Neural cell (in vitro differentiated cells): ENCODE measurements at regions not wholly inside any gene's neighbourhood (a gene's known extent, or its start where the extent isn't known, plus 50 kb on each side); places are given as distances from the start of the nearest gene placed in this dataset.
A peak's percentile ranks its signal among the peaks of the same experiment; 100 is the strongest.

Experiments used
- H2AFZ ChIP-seq: fragments of 200-600, 300-800 bp; sonication (generic), shearing (Covaris generic); 2 replicates; pipeline ENCODE4 v1.6.0; 2014; ENCODE audit warnings: low read depth, mild to moderate bottlenecking, antibody characterized with exemption, low read length, moderate library complexity
- H3F3A ChIP-seq: fragments of 200-600 bp; shearing (Covaris generic); 2 replicates; pipeline ENCODE4 v1.6.1; 2016; ENCODE audit warnings: mild to moderate bottlenecking, moderate library complexity, mixed read lengths, antibody characterized with exemption, low read length; ENCODE audit not compliant: insufficient read depth, poor library complexity, severe bottlenecking
- H3K27ac ChIP-seq: fragments of 200-600, 300-800 bp; sonication (generic), shearing (Covaris generic); 2 replicates; pipeline ENCODE4 v1.5.1; 2014; ENCODE audit warnings: mild to moderate bottlenecking, low read length, moderate library complexity
- H3K27me3 ChIP-seq: fragments of 300-800, 200-600 bp; sonication (generic), shearing (Covaris generic); 2 replicates; pipeline ENCODE4 v1.6.0; 2014; ENCODE audit warnings: mild to moderate bottlenecking, low read depth, low read length, moderate library complexity; ENCODE audit not compliant: insufficient read depth
- H3K36me3 ChIP-seq: fragments of 300-800, 200-600 bp; sonication (generic), shearing (Covaris generic); 2 replicates; pipeline ENCODE4 v1.5.1; 2014; ENCODE audit warnings: mild to moderate bottlenecking, antibody characterized with exemption, low read length, moderate library complexity; ENCODE audit not compliant: insufficient read depth
- H3K4me2 ChIP-seq: fragments of 300-800, 200-600 bp; sonication (generic), shearing (Covaris generic); 2 replicates; pipeline ENCODE4 v1.6.0; 2014; ENCODE audit warnings: mild to moderate bottlenecking, low read length
- H3K4me3 ChIP-seq: fragments of 300-800, 200-600 bp; sonication (generic), shearing (Covaris generic); 2 replicates; pipeline ENCODE4 v1.5.1; 2014; ENCODE audit warnings: mild to moderate bottlenecking, low read length, moderate library complexity
- H3K79me2 ChIP-seq: fragments of 200-600 bp; shearing (Covaris generic); replicated peaks from 2 replicates; pipeline ENCODE4 v1.6.0; 2014; ENCODE audit warnings: mild to moderate bottlenecking, low read length, moderate library complexity; ENCODE audit not compliant: insufficient read depth
- H3K9ac ChIP-seq: fragments of 300-800, 200-600 bp; sonication (generic), shearing (Covaris generic); 2 replicates; pipeline ENCODE4 v1.6.1; 2016; ENCODE audit warnings: mild to moderate bottlenecking, low read length, mixed read lengths
- H3K9me2 ChIP-seq: fragments of 200-600 bp; shearing (Covaris generic); 2 replicates; pipeline ENCODE4 v1.6.1; 2016; ENCODE audit warnings: mild to moderate bottlenecking, low read length, mixed read lengths; ENCODE audit not compliant: insufficient read depth
- H3K9me3 ChIP-seq: fragments of 200-600, 300-800 bp; sonication (generic), shearing (Covaris generic); 2 replicates; pipeline ENCODE4 v1.6.1; 2016; ENCODE audit warnings: mild to moderate bottlenecking, mixed run types, low read length, moderate library complexity, mixed read lengths
- H4K20me1 ChIP-seq: fragments of 200-600 bp; shearing (Covaris generic); 2 replicates; pipeline ENCODE4 v1.6.1; 2016; ENCODE audit warnings: mild to moderate bottlenecking, mixed run types; ENCODE audit not compliant: insufficient read depth
- EP300 ChIP-seq: fragments of 450-650 bp; conservative IDR thresholded peaks from 2 replicates; pipeline ENCODE4 v1.6.1; 2014; ENCODE audit warnings: antibody characterized with exemption, mild to moderate bottlenecking, moderate library complexity; ENCODE audit not compliant: poor library complexity, severe bottlenecking
- EZH2 ChIP-seq: fragments of 200-600, 300-800 bp; shearing (Covaris generic), sonication (generic); IDR thresholded peaks from 2 replicates; pipeline ENCODE4 v1.6.1; 2014; ENCODE audit warnings: antibody characterized with exemption, low read length, borderline replicate concordance, mild to moderate bottlenecking; ENCODE audit not compliant: insufficient read depth, poor library complexity, severe bottlenecking
- MXI1 ChIP-seq: fragments of 450-650 bp; conservative IDR thresholded peaks from 2 replicates; pipeline ENCODE4 v1.6.1; 2014; ENCODE audit warnings: antibody characterized with exemption, mild to moderate bottlenecking; ENCODE audit not compliant: poor library complexity, severe bottlenecking
- POLR2AphosphoS5 ChIP-seq: IDR thresholded peaks from 2 replicates; pipeline ENCODE4 v1.6.1; 2012
- RAD21 ChIP-seq: fragments of 450-650 bp; conservative IDR thresholded peaks from 2 replicates; pipeline ENCODE4 v1.6.1; 2014; ENCODE audit warnings: antibody characterized with exemption, mild to moderate bottlenecking, moderate library complexity
- SMC3 ChIP-seq: fragments of 450-650 bp; conservative IDR thresholded peaks from 2 replicates; pipeline ENCODE4 v1.6.1; 2014; ENCODE audit warnings: antibody characterized with exemption, mild to moderate bottlenecking, moderate library complexity; ENCODE audit not compliant: poor library complexity
- TAF1 ChIP-seq: IDR thresholded peaks from 2 replicates; pipeline ENCODE4 v1.6.1; 2012; ENCODE audit warnings: low read depth
- TF ChIP-seq, protein P1 (sequence below): fragments of 450-650 bp; IDR thresholded peaks from 2 replicates; pipeline ENCODE4 v1.5.1; 2014; ENCODE audit warnings: antibody characterized with exemption, mild to moderate bottlenecking, moderate library complexity; ENCODE audit not compliant: poor library complexity, severe bottlenecking
- TF ChIP-seq, protein P2 (sequence below): IDR thresholded peaks from 2 replicates; pipeline ENCODE4 v1.6.1; 2012; ENCODE audit warnings: borderline replicate concordance

DNA sequence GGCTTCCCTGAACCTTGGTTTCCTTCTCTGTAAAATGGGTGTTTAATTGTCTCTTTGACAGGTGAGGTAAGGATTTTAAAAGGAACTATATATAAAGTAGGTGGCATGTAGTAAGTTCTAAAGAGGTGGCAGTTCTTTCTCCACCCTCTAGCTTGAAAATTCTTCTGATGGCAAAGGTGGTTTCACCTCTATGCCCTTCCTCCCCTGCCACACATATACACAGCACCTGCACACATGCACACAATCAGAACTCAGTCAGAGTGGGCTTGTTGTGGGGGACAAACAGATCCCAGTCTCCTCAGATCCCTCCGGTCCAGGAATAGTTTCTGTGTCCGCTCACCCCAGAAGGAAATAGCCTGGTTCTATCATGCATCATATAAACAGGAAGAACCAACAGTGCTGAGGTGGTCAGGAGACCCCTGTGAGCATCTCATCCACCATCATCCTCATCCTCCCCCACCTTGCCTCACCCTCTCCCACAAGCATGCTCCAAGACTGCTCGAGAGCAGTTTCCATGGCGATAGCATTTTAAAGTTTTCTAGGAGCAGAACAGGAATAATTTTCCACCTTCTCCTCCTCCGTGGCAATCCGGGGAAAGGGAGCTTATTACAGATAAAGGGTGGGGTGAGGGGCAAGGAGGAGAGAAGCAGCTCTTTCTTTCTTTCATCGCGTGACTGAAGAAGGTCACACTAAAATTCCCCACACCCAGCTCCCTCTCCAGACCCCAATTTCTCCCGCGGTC is 123.6 kb downstream of the CHST1 start:
- Histone ChIP-seq H3K9me3 (no peaks in the 10 kb centered on the region), H2AFZ (no peak overlapping the region), H3K4me2 (peak overlapping the region; percentile 22), H3K9ac (peak overlapping the region; percentile 52), H3K4me3 (peak overlapping the region; percentile 40), H3K36me3 (no peaks in the 10 kb centered on the region), H3K79me2 (no peaks in the 10 kb centered on the region), H3K27ac (peak overlapping the region; percentile 86), H3K9me2 (no peaks in the 10 kb centered on the region), H3F3A (no peaks in the 10 kb centered on the region), H4K20me1 (no peaks in the 10 kb centered on the region), H3K27me3 (no peaks in the 10 kb centered on the region)
- peak; percentile 51 for TF ChIP-seq SMC3
- TF ChIP-seq RAD21, result peak; percentile 60
- no peak for TF ChIP-seq EZH2
- TF ChIP-seq POLR2AphosphoS5, result peak; percentile 48
- TF ChIP-seq MXI1, result peak; percentile 44
- TF ChIP-seq, protein P1, sequence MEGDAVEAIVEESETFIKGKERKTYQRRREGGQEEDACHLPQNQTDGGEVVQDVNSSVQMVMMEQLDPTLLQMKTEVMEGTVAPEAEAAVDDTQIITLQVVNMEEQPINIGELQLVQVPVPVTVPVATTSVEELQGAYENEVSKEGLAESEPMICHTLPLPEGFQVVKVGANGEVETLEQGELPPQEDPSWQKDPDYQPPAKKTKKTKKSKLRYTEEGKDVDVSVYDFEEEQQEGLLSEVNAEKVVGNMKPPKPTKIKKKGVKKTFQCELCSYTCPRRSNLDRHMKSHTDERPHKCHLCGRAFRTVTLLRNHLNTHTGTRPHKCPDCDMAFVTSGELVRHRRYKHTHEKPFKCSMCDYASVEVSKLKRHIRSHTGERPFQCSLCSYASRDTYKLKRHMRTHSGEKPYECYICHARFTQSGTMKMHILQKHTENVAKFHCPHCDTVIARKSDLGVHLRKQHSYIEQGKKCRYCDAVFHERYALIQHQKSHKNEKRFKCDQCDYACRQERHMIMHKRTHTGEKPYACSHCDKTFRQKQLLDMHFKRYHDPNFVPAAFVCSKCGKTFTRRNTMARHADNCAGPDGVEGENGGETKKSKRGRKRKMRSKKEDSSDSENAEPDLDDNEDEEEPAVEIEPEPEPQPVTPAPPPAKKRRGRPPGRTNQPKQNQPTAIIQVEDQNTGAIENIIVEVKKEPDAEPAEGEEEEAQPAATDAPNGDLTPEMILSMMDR, result no peak
- TF ChIP-seq TAF1, result peak; percentile 35
- peak; percentile 57 for TF ChIP-seq EP300
- TF ChIP-seq, protein P2, sequence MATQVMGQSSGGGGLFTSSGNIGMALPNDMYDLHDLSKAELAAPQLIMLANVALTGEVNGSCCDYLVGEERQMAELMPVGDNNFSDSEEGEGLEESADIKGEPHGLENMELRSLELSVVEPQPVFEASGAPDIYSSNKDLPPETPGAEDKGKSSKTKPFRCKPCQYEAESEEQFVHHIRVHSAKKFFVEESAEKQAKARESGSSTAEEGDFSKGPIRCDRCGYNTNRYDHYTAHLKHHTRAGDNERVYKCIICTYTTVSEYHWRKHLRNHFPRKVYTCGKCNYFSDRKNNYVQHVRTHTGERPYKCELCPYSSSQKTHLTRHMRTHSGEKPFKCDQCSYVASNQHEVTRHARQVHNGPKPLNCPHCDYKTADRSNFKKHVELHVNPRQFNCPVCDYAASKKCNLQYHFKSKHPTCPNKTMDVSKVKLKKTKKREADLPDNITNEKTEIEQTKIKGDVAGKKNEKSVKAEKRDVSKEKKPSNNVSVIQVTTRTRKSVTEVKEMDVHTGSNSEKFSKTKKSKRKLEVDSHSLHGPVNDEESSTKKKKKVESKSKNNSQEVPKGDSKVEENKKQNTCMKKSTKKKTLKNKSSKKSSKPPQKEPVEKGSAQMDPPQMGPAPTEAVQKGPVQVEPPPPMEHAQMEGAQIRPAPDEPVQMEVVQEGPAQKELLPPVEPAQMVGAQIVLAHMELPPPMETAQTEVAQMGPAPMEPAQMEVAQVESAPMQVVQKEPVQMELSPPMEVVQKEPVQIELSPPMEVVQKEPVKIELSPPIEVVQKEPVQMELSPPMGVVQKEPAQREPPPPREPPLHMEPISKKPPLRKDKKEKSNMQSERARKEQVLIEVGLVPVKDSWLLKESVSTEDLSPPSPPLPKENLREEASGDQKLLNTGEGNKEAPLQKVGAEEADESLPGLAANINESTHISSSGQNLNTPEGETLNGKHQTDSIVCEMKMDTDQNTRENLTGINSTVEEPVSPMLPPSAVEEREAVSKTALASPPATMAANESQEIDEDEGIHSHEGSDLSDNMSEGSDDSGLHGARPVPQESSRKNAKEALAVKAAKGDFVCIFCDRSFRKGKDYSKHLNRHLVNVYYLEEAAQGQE, result peak; percentile 98

DNA sequence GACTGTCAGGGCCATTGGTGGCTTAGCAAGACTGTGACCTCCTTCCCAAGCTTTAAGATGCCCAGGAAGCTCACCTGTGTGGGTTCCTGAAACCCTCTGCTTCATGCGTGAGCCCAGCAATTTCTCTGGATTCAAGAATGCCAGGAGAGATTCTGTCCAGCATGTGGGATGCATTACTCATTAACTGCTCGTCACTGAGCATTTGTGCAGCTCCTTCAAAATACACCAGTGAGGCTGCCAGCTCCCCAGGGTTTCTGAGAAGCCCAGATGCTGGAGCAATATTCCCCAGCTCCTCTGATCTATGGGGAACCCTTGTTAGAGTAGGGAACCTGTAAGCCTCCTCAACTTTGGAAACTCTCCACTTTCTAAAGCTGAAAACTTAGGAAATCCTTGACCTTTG is 126.5 kb downstream of the CHST1 start:
- TF ChIP-seq SMC3, result no peak
- TF ChIP-seq TAF1, result no peak
- H3K27ac ChIP-seq, result no peak overlapping the region

More for the DNA sequence above, 126.5 kb downstream of the CHST1 start:
- Histone ChIP-seq H3K79me2 (no peaks in the 10 kb centered on the region), H3K27me3 (no peaks in the 10 kb centered on the region), H2AFZ (no peak overlapping the region), H3K9me3 (no peaks in the 10 kb centered on the region), H3K4me3 (no peak overlapping the region), H3K9me2 (no peaks in the 10 kb centered on the region), H3K4me2 (no peak overlapping the region), H3F3A (no peaks in the 10 kb centered on the region), H3K9ac (no peak overlapping the region), H3K36me3 (no peaks in the 10 kb centered on the region), H4K20me1 (no peaks in the 10 kb centered on the region)
